CD4-positive, alpha-beta T cell treated with Interleukin-15 for 1 hour (primary cell): ENCODE measurements at regions not wholly inside any gene's neighbourhood (a gene's known extent, or its start where the extent isn't known, plus 50 kb on each side); places are given as distances from the start of the nearest gene placed in this dataset.
"Not testable (repeated sequence)": the region's sequence is repeated elsewhere in the genome, so short reads cannot be mapped to it uniquely, and the experiment has no call there.

ENCODE experiments used
- DNase-seq: peaks from one replicate; pipeline ENCODE4 v3.0.0-alpha.2; 2020

GRCh38 chr13:70981219-70981618, 873.0 kb upstream of the KLHL1 start:
- DNase-seq, result not testable (repeated sequence)

GRCh38 chr13:70969321-70969720, 861.1 kb upstream of the KLHL1 start:
- DNase-seq, result no peak

GRCh38 chr13:70967564-70967963, 859.3 kb upstream of the KLHL1 start:
- no peak for DNase-seq

- no peak for DNase-seq
These were observed 856.6 kb upstream of the KLHL1 start for GRCh38 chr13:70964874-70965273.

- DNase-seq, result no peak
These were observed 855.9 kb upstream of the KLHL1 start for GRCh38 chr13:70964124-70964523.

- no peak for DNase-seq
These were observed 852.7 kb upstream of the KLHL1 start for GRCh38 chr13:70960841-70961443.

GRCh38 chr13:70959035-70959775, 851.0 kb upstream of the KLHL1 start:
- DNase-seq, result no peak

GRCh38 chr13:70955887-70956286, 847.6 kb upstream of the KLHL1 start:
- no peak for DNase-seq

- DNase-seq, result no peak
These were observed 842.4 kb upstream of the KLHL1 start for GRCh38 chr13:70950664-70951063.

- DNase-seq, result no peak
These were observed 837.3 kb upstream of the KLHL1 start for GRCh38 chr13:70945506-70945905.

GRCh38 chr13:70941454-70941853, 833.2 kb upstream of the KLHL1 start:
- DNase-seq, result no peak

GRCh38 chr13:70938462-70938861, 830.2 kb upstream of the KLHL1 start:
- no peak for DNase-seq

GRCh38 chr13:70932511-70932910, 824.3 kb upstream of the KLHL1 start:
- no peak for DNase-seq

GRCh38 chr13:70923863-70924752, 815.9 kb upstream of the KLHL1 start:
- DNase-seq, result no peak

- DNase-seq, result no peak
These were observed 803.0 kb upstream of the KLHL1 start for GRCh38 chr13:70911286-70911685.

- DNase-seq, result no peak
These were observed 800.5 kb upstream of the KLHL1 start for GRCh38 chr13:70908795-70909194.

GRCh38 chr13:70905035-70905434, 796.8 kb upstream of the KLHL1 start:
- no peak for DNase-seq

- DNase-seq, result no peak
These were observed 787.9 kb upstream of the KLHL1 start for GRCh38 chr13:70896136-70896535.

- no peak for DNase-seq
These were observed 787.3 kb upstream of the KLHL1 start for GRCh38 chr13:70895599-70895998.

- no peak for DNase-seq
These were observed 786.0 kb upstream of the KLHL1 start for GRCh38 chr13:70894258-70894657.

GRCh38 chr13:70893832-70894231, 785.6 kb upstream of the KLHL1 start:
- DNase-seq, result no peak

- no peak for DNase-seq
These were observed 782.0 kb upstream of the KLHL1 start for GRCh38 chr13:70890289-70890688.

GRCh38 chr13:70889163-70889562, 780.9 kb upstream of the KLHL1 start:
- DNase-seq, result no peak

GRCh38 chr13:70884196-70884595, 775.9 kb upstream of the KLHL1 start:
- no peak for DNase-seq
